CD14-positive monocyte (primary cell): ENCODE measurements at regions not wholly inside any gene's neighbourhood (a gene's known extent, or its start where the extent isn't known, plus 50 kb on each side); places are given as distances from the start of the nearest gene placed in this dataset.

ENCODE experiments used
- DNase-seq, 3 donors: peaks; one replicate each; pipeline ENCODE4 v3.0.0-alpha.2; 2011 to 2022
- H2AFZ ChIP-seq: 2 replicates; pipeline ENCODE4 v1.6.0; 2012; ENCODE audit warnings: mild to moderate bottlenecking, low read depth, low read length, inconsistent platforms; ENCODE audit not compliant: insufficient read depth, poor library complexity, severe bottlenecking
- H3K27ac ChIP-seq, 2 donors: 1 replicate in 1 of 2; 2 replicates in 1 of 2; pipeline ENCODE4 v1.5.1; 2012 to 2013; ENCODE audit warnings: low read length in 2 of 2, control low read depth in 1 of 2, inconsistent platforms in 1 of 2, low read depth in 1 of 2, mild to moderate bottlenecking in 1 of 2
- H3K27me3 ChIP-seq, 2 donors: one replicate each; pipeline versions ENCODE4 v1.6.0 to v1.6.1; 2011 to 2013; ENCODE audit warnings: low read length in 2 of 2; ENCODE audit not compliant: control insufficient read depth in 2 of 2, insufficient read depth in 2 of 2
- H3K36me3 ChIP-seq, 2 donors: replicated peaks in 1 of 2; 1 replicate in 1 of 2; 2 replicates in 1 of 2; pipeline versions ENCODE4 v1.5.1 to v1.6.1; 2012 to 2013; ENCODE audit warnings: low read length in 2 of 2, control low read depth in 1 of 2, inconsistent platforms in 1 of 2, mild to moderate bottlenecking in 1 of 2; ENCODE audit not compliant: insufficient read depth in 2 of 2, control insufficient read depth in 1 of 2
- H3K4me1 ChIP-seq, 2 donors: 1 replicate in 1 of 2; 2 replicates in 1 of 2; pipeline versions ENCODE4 v1.5.1 to v1.6.1; 2012 to 2013; ENCODE audit warnings: low read length in 2 of 2, control low read depth in 1 of 2, inconsistent platforms in 1 of 2, mild to moderate bottlenecking in 1 of 2, moderate library complexity in 1 of 2; ENCODE audit not compliant: insufficient read depth in 2 of 2, control insufficient read depth in 1 of 2
- H3K4me2 ChIP-seq: replicated peaks from 2 replicates; pipeline ENCODE3; 2012; ENCODE audit warnings: low read length, moderate library complexity, mild to moderate bottlenecking; ENCODE audit not compliant: poor library complexity, severe bottlenecking; ENCODE audit errors: extremely low read depth
- H3K4me3 ChIP-seq, 3 experiments: fragments of 200-600 bp in 1 of 3; sonication (generic) in 1 of 3; replicated peaks in 1 of 3; 1 replicate in 2 of 3; 2 replicates in 1 of 3; pipeline ENCODE4 v1.5.1; 2011 to 2013; ENCODE audit warnings: low read length in 3 of 3, mild to moderate bottlenecking in 3 of 3, control low read depth in 2 of 3, low read depth in 2 of 3, inconsistent platforms in 1 of 3, moderate library complexity in 1 of 3
- H3K79me2 ChIP-seq: 2 replicates; pipeline ENCODE4 v1.6.0; 2012; ENCODE audit warnings: mild to moderate bottlenecking, control low read depth, inconsistent platforms, low read length, moderate library complexity; ENCODE audit not compliant: insufficient read depth
- H3K9ac ChIP-seq: 2 replicates; pipeline ENCODE4 v1.6.0; 2017; ENCODE audit warnings: low read length, mild to moderate bottlenecking; ENCODE audit not compliant: insufficient read depth, poor library complexity, severe bottlenecking
- H3K9me3 ChIP-seq, 2 donors: replicated peaks in 1 of 2; 1 replicate in 1 of 2; 2 replicates in 1 of 2; pipeline versions ENCODE4 v1.5.1 to v1.6.1; 2012 to 2013; ENCODE audit warnings: low read length in 2 of 2, control low read depth in 1 of 2; ENCODE audit not compliant: control insufficient read depth in 1 of 2, insufficient read depth in 1 of 2
- H4K20me1 ChIP-seq: 2 replicates; pipeline ENCODE4 v1.6.0; 2012; ENCODE audit warnings: mild to moderate bottlenecking, low read length, control low read depth, moderate library complexity; ENCODE audit not compliant: insufficient read depth
- H3K27ac Mint-ChIP-seq, 7 donors: one replicate each; pipeline ENCODE4 v1.8.0; 2020; ENCODE audit warnings: mild to moderate bottlenecking in 7 of 7, mixed read lengths in 7 of 7, moderate library complexity in 6 of 7, inconsistent platforms in 2 of 7
- H3K27me3 Mint-ChIP-seq, 3 donors: one replicate each; pipeline ENCODE4 v1.8.0; 2021 to 2022; ENCODE audit warnings: low read depth in 3 of 3, mild to moderate bottlenecking in 3 of 3, mixed read lengths in 3 of 3, moderate library complexity in 3 of 3, inconsistent platforms in 1 of 3
- H3K36me3 Mint-ChIP-seq, 2 donors: one replicate each; pipeline ENCODE4 v1.8.0; 2020; ENCODE audit warnings: mixed read lengths in 2 of 2, inconsistent platforms in 1 of 2, mild to moderate bottlenecking in 1 of 2
- H3K4me1 Mint-ChIP-seq: one replicate; pipeline ENCODE4 v1.8.0; 2020; ENCODE audit warnings: mild to moderate bottlenecking, mixed read lengths
- H3K4me3 Mint-ChIP-seq, 2 donors: one replicate each; pipeline ENCODE4 v1.8.0; 2020; ENCODE audit warnings: mild to moderate bottlenecking in 2 of 2, mixed read lengths in 2 of 2, moderate library complexity in 1 of 2
- H3K9me3 Mint-ChIP-seq, 7 donors: one replicate each; pipeline ENCODE4 v1.8.0; 2020 to 2022; ENCODE audit warnings: mixed read lengths in 7 of 7, mild to moderate bottlenecking in 6 of 7, moderate library complexity in 6 of 7, inconsistent platforms in 2 of 7
- CTCF ChIP-seq: fragments of 200-600 bp; IDR thresholded peaks from one replicate; pipeline ENCODE4 v1.8.0; 2022; ENCODE audit warnings: antibody characterized with exemption, mild to moderate bottlenecking
- WGBS: methylation state at CpG from one replicate; pipeline ENCODE4 v1.1.5; 2013; ENCODE audit warnings: missing lambda C conversion rate; ENCODE audit not compliant: insufficient coverage; 5-methylcytosine and 5-hydroxymethylcytosine counted together
- intact Hi-C, 2 donors: fragments of 100-400 bp; cut with micrococcal nuclease; formaldehyde crosslinking; loops; one replicate each; pipeline versions ENCODE4 v1.15.0 to v1.15.1; 2023

- WGBS: 73% methylated on average over 3 of the region's 5 CpGs
- Histone ChIP-seq H3K27ac (no peak overlapping the region), H3K27me3 (no peaks in the 10 kb centered on the region), H3K4me2 (no peak overlapping the region), H3K4me3 (no peak overlapping the region), H3K9me3 (no peaks in the 10 kb centered on the region), H4K20me1 (no peaks in the 10 kb centered on the region), H3K36me3 (no peaks in the 10 kb centered on the region), H3K4me1 (no peaks in the 10 kb centered on the region), H2AFZ (no peak overlapping the region), H3K79me2 (no peaks in the 10 kb centered on the region), H3K9ac (no peak overlapping the region)
- TF ChIP-seq CTCF: no peak
- no peak for DNase-seq
- H3K36me3 Mint-ChIP-seq: no peaks in the 10 kb centered on the region
- no peaks in the 10 kb centered on the region for H3K4me1 Mint-ChIP-seq
- H3K27me3 Mint-ChIP-seq: no peaks in the 10 kb centered on the region
- H3K27ac Mint-ChIP-seq: no peak overlapping the region
- intact Hi-C loops: no loop called here
- H3K4me3 Mint-ChIP-seq: no peak overlapping the region
- peaks cover 0 to 2% (median 0%) of the 10 kb centered on the region in 7 donors for H3K9me3 Mint-ChIP-seq
Observed at GRCh38 chr9:118832371-118832770, 536.9 kb downstream of the BRINP1 start.

- H3K4me3 ChIP-seq: no peak overlapping the region
- Mint-ChIP-seq H3K9me3 (peaks cover 0 to 2% (median 0%) of the 10 kb centered on the region in 7 donors), H3K4me1 (no peaks in the 10 kb centered on the region), H3K36me3 (no peaks in the 10 kb centered on the region), H3K4me3 (no peak overlapping the region), H3K27me3 (no peaks in the 10 kb centered on the region), H3K27ac (no peak overlapping the region)
- H2AFZ ChIP-seq: no peak overlapping the region
- H3K27ac ChIP-seq: no peak overlapping the region
- intact Hi-C loops: no loop called here
- H4K20me1 ChIP-seq: no peaks in the 10 kb centered on the region
- H3K36me3 ChIP-seq: no peaks in the 10 kb centered on the region
- WGBS: 78% methylated on average over 1 of the region's 2 CpGs
- H3K9me3 ChIP-seq: no peaks in the 10 kb centered on the region
- H3K4me2 ChIP-seq: no peak overlapping the region
- H3K27me3 ChIP-seq: no peaks in the 10 kb centered on the region
- H3K79me2 ChIP-seq: no peaks in the 10 kb centered on the region
- TF ChIP-seq CTCF: no peak
- H3K9ac ChIP-seq: no peak overlapping the region
- no peaks in the 10 kb centered on the region for H3K4me1 ChIP-seq
- no peak for DNase-seq
Observed at GRCh38 chr9:118836891-118837290, 532.3 kb downstream of the BRINP1 start.
